PC-3 (cell line): ENCODE measurements at regions not wholly inside any gene's neighbourhood (a gene's known extent, or its start where the extent isn't known, plus 50 kb on each side); places are given as distances from the start of the nearest gene placed in this dataset.

Source experiments
- ATAC-seq: fragments of 200-7000 bp; cut with Tn5 transposase; 2 replicates; pipeline ENCODE4 v1.9.1; 2020; ENCODE audit warnings: mild to moderate bottlenecking, moderate library complexity
- BruUV-seq: library from RNA; stranded (reverse); fragments of 400-500 nt; replicated peaks from 2 replicates; lab custom pipeline; 2021; lab: Mats Ljungman, UMichigan
- CTCF ChIA-PET: fragments of 300-600 bp; sonication (Branson Sonifier 250); formaldehyde crosslinking; loops from one replicate; lab custom pipeline; 2022; ENCODE audit warnings: antibody characterized with exemption; lab: Charles Lee
- POLR2A ChIA-PET: fragments of 300-600 bp; sonication (Branson Sonifier 250); formaldehyde crosslinking; loops from one replicate; lab custom pipeline; 2022; ENCODE audit warnings: antibody characterized with exemption; ENCODE audit not compliant: unreplicated experiment; lab: Charles Lee
- DNase-seq: peaks from one replicate; pipeline ENCODE4 v3.0.0-alpha.2; 2015
- H2AFZ ChIP-seq: fragments of 300-600 bp; sonication (generic); 2 replicates; pipeline ENCODE4 v1.6.0; 2016; ENCODE audit warnings: antibody characterized with exemption, low read length
- H3F3A ChIP-seq: fragments of 300-600 bp; sonication (generic); one replicate; pipeline ENCODE4 v1.6.0; 2017; ENCODE audit warnings: antibody characterized with exemption, low read length, control low read depth, mild to moderate bottlenecking; ENCODE audit not compliant: unreplicated experiment
- H3K27ac ChIP-seq: fragments of 300-600 bp; sonication (generic); 2 replicates; pipeline ENCODE4 v1.5.1; 2016; ENCODE audit warnings: mild to moderate bottlenecking, low read length
- H3K27me3 ChIP-seq: fragments of 300-600 bp; sonication (generic); 2 replicates; pipeline ENCODE4 v1.6.1; 2016; ENCODE audit warnings: low read length, mixed read lengths
- H3K36me3 ChIP-seq: fragments of 300-600 bp; sonication (generic); 2 replicates; pipeline ENCODE4 v1.6.1; 2016; ENCODE audit warnings: low read depth, mixed run types, low read length, mixed read lengths
- H3K4me1 ChIP-seq: fragments of 300-600 bp; sonication (generic); 2 replicates; pipeline ENCODE4 v1.5.1; 2016; ENCODE audit warnings: low read length; ENCODE audit not compliant: insufficient read depth
- H3K4me2 ChIP-seq: fragments of 300-600 bp; sonication (generic); 2 replicates; pipeline ENCODE4 v1.6.0; 2016; ENCODE audit warnings: low read length
- H3K4me3 ChIP-seq: fragments of 300-600 bp; sonication (generic); 2 replicates; pipeline ENCODE4 v1.5.1; 2016; ENCODE audit warnings: mild to moderate bottlenecking, low read length, mixed read lengths
- H3K79me2 ChIP-seq: fragments of 300-600 bp; sonication (generic); 2 replicates; pipeline ENCODE4 v1.6.1; 2017; ENCODE audit warnings: low read length, mixed read lengths
- H3K9ac ChIP-seq: fragments of 300-600 bp; sonication (generic); 2 replicates; pipeline ENCODE4 v1.6.0; 2016; ENCODE audit warnings: mild to moderate bottlenecking, low read length
- H3K9me2 ChIP-seq: fragments of 300-600 bp; sonication (generic); replicated peaks from 2 replicates; pipeline ENCODE4 v1.6.1; 2016; ENCODE audit warnings: mixed run types, low read length, mixed read lengths
- H3K9me3 ChIP-seq: fragments of 300-600 bp; sonication (generic); 2 replicates; pipeline ENCODE4 v1.6.1; 2016; ENCODE audit warnings: low read length, mixed read lengths
- H4K20me1 ChIP-seq: fragments of 300-600 bp; sonication (generic); 2 replicates; pipeline ENCODE4 v1.6.1; 2016; ENCODE audit warnings: low read length, mixed read lengths
- EZH2 ChIP-seq: fragments of 300-600 bp; sonication (generic); IDR thresholded peaks from one replicate; pipeline ENCODE4 v1.6.1; 2017; ENCODE audit warnings: antibody characterized with exemption, mild to moderate bottlenecking, low read length; ENCODE audit not compliant: unreplicated experiment
- EZH2phosphoT487 ChIP-seq: fragments of 300-600 bp; sonication (generic); IDR thresholded peaks from 2 replicates; pipeline ENCODE4 v1.6.1; 2018; ENCODE audit warnings: mild to moderate bottlenecking, antibody characterized with exemption, low read length, borderline replicate concordance
- intact Hi-C: fragments of 100-400 bp; cut with micrococcal nuclease; formaldehyde crosslinking; loops from 2 replicates; pipeline ENCODE4 v1.9.0; 2023
- TF ChIP-seq, protein P1 (sequence below): fragments of 300-600 bp; sonication (generic); conservative IDR thresholded peaks from 2 replicates; pipeline ENCODE4 v1.5.1; 2017; ENCODE audit warnings: antibody characterized with exemption, low read depth, mild to moderate bottlenecking, low read length

DNA sequence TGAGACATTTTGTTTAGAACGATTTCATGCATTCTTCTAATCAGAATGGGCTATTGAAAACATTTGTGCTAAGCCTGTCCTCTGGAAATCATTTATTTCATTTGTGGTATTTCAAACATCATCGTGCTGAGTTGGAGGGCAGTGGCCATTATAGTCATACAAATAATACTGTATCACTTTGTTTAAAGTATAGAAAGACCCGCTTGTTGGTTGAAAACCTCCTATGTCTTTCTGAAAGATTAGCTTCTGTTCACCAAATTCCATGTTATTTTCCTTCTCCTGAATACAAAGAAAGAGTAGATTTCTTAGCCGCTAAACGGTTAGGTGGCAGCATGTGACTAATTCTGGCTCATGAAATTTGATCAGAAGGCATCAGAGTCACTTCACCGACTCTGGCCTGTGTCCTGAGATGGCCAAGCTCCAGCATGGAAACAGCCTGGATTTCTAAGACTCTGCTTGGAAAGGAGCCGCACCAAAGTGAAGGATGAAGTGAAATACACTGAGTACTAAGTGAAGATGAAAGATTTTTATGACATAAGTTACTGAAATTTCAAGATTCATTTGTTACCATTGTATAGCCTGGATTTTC lies 355.1 kb downstream of the USP25 start:
- Histone ChIP-seq H3F3A (peaks cover 5% of the 10 kb centered on the region), H3K4me2 (peak overlapping the region; percentile 64), H3K27me3 (no peaks in the 10 kb centered on the region), H4K20me1 (peaks cover 3% of the 10 kb centered on the region; the same call in 1 of the 2 replicates), H3K9ac (no peak overlapping the region), H3K9me2 (no peaks in the 10 kb centered on the region), H3K4me3 (peak overlapping the region; percentile 46; the same call in 1 of the 2 replicates), H3K27ac (peak overlapping the region; percentile 49), H3K36me3 (no peaks in the 10 kb centered on the region), H3K4me1 (peaks cover 53% of the 10 kb centered on the region), H3K9me3 (no peaks in the 10 kb centered on the region), H2AFZ (0 out of 2 replicates have a peak overlapping the region, but pooled peaks have one; percentile 22), H3K79me2 (no peaks in the 10 kb centered on the region)
- intact Hi-C loops: loop anchor here (2.0 kb wide), 2 partner anchors 34 to 110 kb away; no protein-coding TSS in a partner anchor
- no TSS peak for BruUV-seq
- ATAC-seq (peak; percentile 86), DNase-seq (peak; percentile 88)
- ChIA-PET CTCF (no interaction called here), POLR2A (interaction anchor here (1.0 kb wide), 1 partner anchor 132 kb away, joined by 4 read pairs; no protein-coding TSS in a partner anchor)
- TF ChIP-seq EZH2phosphoT487: no peak
- TF ChIP-seq, protein P1, sequence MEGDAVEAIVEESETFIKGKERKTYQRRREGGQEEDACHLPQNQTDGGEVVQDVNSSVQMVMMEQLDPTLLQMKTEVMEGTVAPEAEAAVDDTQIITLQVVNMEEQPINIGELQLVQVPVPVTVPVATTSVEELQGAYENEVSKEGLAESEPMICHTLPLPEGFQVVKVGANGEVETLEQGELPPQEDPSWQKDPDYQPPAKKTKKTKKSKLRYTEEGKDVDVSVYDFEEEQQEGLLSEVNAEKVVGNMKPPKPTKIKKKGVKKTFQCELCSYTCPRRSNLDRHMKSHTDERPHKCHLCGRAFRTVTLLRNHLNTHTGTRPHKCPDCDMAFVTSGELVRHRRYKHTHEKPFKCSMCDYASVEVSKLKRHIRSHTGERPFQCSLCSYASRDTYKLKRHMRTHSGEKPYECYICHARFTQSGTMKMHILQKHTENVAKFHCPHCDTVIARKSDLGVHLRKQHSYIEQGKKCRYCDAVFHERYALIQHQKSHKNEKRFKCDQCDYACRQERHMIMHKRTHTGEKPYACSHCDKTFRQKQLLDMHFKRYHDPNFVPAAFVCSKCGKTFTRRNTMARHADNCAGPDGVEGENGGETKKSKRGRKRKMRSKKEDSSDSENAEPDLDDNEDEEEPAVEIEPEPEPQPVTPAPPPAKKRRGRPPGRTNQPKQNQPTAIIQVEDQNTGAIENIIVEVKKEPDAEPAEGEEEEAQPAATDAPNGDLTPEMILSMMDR: peak; percentile 22; the same call in 1 of the 2 replicates

DNA sequence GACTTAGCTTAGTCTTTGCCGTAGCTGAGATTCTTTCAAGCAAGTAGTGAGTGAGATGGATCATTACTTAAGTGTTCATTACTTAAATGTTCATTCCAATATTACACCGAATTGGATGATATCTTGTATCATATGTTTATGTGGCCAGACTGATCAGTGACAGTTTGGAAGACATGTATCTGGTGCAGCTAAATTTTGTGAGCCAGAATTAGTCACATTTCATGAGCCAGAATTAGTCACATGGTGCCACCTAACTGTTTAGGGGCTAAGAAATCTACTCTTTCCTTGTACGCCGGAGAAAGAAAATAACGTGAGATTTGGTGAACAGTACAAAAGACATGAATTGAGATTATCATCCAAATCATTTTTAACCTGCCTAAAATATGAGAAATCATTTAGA lies 355.6 kb downstream of the USP25 start:
- CTCF ChIA-PET: no interaction called here
- intact Hi-C loops: loop anchor here (2.0 kb wide), 2 partner anchors 33 to 109 kb away; no protein-coding TSS in a partner anchor
- ATAC-seq: peak; percentile 79
- DNase-seq: peak; percentile 78
- Histone ChIP-seq H3K4me2 (peak overlapping the region; percentile 64), H3K9me2 (no peaks in the 10 kb centered on the region), H3K36me3 (no peaks in the 10 kb centered on the region), H3K27me3 (no peaks in the 10 kb centered on the region), H3K79me2 (no peaks in the 10 kb centered on the region), H4K20me1 (no peaks in the 10 kb centered on the region), H3K27ac (peak overlapping the region; percentile 49), H3K9me3 (no peaks in the 10 kb centered on the region), H3F3A (peaks cover 1% of the 10 kb centered on the region), H3K9ac (peak overlapping the region; percentile 6), H2AFZ (peak overlapping the region; percentile 14), H3K4me1 (peaks cover 49% of the 10 kb centered on the region), H3K4me3 (peak overlapping the region; percentile 46)
- BruUV-seq: no TSS peak
- TF ChIP-seq EZH2phosphoT487 (no peak), EZH2 (no peak)
- TF ChIP-seq, protein P1: no peak
- POLR2A ChIA-PET: interaction anchor here (1.0 kb wide), 1 partner anchor 131 kb away, joined by 4 read pairs; no protein-coding TSS in a partner anchor

DNA sequence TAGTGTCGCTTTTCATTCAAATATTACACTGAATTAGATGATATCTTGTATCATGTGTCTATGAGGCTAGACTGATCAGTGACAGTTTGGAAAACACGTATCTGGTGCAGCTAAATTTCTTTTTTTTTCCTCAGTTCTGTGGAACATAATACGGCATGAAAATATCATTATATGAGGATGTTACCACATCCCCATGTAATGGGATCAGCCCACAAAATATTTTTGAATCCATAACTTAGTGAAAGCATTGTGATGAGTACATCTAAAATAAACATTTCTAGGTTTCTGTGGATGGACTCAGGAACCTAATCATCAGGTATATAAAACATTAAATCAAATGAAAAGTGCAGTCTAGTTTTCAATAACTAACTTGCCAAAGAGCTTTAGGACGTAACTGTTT lies 356.3 kb downstream of the USP25 start:
- Histone ChIP-seq H3K9ac (peak overlapping the region; percentile 6), H3F3A (no peaks in the 10 kb centered on the region), H3K4me3 (peak overlapping the region; percentile 46), H3K4me2 (peak overlapping the region; percentile 64), H3K9me3 (no peaks in the 10 kb centered on the region), H3K27me3 (no peaks in the 10 kb centered on the region), H3K79me2 (no peaks in the 10 kb centered on the region), H3K9me2 (no peaks in the 10 kb centered on the region), H3K27ac (peak overlapping the region; percentile 49), H2AFZ (peak overlapping the region; percentile 14), H3K36me3 (no peaks in the 10 kb centered on the region), H3K4me1 (peaks cover 47% of the 10 kb centered on the region), H4K20me1 (no peaks in the 10 kb centered on the region)
- CTCF ChIA-PET: no interaction called here
- BruUV-seq: no TSS peak
- POLR2A ChIA-PET: no interaction called here
- TF ChIP-seq, protein P1: no peak
- no peak for TF ChIP-seq EZH2phosphoT487
- TF ChIP-seq EZH2: no peak
- peak; percentile 25; the same call in 1 of the 2 replicates for ATAC-seq
- DNase-seq: peak; percentile 49
- intact Hi-C loops: no loop called here
